ENCODE measurements at regions not wholly inside any gene's neighbourhood (a gene's known extent, or its start where the extent isn't known, plus 50 kb on each side); places are given as distances from the start of the nearest gene placed in this dataset.

DNA sequence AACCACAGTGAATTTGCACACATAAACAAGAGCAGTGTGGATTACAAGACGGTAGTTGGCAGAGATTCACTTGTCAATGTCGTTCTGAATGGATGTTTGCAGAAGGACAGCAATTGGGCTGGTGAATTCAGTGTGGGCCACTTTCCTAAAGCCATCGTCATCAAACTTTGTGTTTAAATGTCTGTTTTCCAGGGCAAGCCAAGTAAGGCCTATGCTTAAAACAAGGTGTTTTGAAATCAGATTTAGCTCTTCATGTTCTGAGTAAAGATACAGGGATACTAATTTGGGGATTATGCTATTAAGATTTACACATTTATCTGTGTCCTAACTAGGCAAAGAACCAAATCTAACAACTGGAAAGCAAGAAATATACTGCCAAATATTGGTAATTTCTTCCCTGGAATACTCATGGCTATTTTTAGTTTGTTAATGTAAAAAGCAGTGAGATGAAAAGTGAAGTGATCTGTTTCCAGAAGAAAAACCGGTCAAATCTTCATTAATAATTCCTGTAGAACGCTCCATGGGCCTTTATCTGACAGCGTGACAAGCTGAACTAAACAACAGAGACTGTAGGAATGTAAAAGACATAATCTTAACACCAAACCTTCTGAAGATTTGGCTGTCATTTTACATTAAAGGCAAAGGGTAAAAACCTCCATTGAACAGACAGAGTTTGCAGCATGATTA is 175.7 kb downstream of the ICOS start:
- TF ChIP-seq ZNF664 (tag by site-specific recombination; IDR thresholded peaks at IDR 0.05): no peak
- TF ChIP-seq ZNF292 (tag by site-specific recombination; IDR thresholded peaks at IDR 0.05; ENCODE audit: borderline replicate concordance, low read depth): no peak
- TF ChIP-seq WT1 (tag by site-specific recombination; IDR thresholded peaks at IDR 0.05): no peak
- TF ChIP-seq ZNF362 (tag by site-specific recombination; IDR thresholded peaks at IDR 0.05): no peak
- no peak for TF ChIP-seq TCF7L2 (IDR thresholded peaks at IDR 0.05; ENCODE audit: borderline replicate concordance, low read depth, low read length)
- TF ChIP-seq, protein P1, sequence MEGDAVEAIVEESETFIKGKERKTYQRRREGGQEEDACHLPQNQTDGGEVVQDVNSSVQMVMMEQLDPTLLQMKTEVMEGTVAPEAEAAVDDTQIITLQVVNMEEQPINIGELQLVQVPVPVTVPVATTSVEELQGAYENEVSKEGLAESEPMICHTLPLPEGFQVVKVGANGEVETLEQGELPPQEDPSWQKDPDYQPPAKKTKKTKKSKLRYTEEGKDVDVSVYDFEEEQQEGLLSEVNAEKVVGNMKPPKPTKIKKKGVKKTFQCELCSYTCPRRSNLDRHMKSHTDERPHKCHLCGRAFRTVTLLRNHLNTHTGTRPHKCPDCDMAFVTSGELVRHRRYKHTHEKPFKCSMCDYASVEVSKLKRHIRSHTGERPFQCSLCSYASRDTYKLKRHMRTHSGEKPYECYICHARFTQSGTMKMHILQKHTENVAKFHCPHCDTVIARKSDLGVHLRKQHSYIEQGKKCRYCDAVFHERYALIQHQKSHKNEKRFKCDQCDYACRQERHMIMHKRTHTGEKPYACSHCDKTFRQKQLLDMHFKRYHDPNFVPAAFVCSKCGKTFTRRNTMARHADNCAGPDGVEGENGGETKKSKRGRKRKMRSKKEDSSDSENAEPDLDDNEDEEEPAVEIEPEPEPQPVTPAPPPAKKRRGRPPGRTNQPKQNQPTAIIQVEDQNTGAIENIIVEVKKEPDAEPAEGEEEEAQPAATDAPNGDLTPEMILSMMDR (tag by site-specific recombination; IDR thresholded peaks at IDR 0.05): no peak
- no peak for TF ChIP-seq KLF7 (tag by site-specific recombination; IDR thresholded peaks at IDR 0.05; ENCODE audit: borderline replicate concordance)
- TF ChIP-seq ATF2 (tag by site-specific recombination; IDR thresholded peaks at IDR 0.05; ENCODE audit: low read depth): no peak
- TF ChIP-seq ZSCAN16 (tag by site-specific recombination; IDR thresholded peaks at IDR 0.05): no peak
- TF ChIP-seq, protein P2, sequence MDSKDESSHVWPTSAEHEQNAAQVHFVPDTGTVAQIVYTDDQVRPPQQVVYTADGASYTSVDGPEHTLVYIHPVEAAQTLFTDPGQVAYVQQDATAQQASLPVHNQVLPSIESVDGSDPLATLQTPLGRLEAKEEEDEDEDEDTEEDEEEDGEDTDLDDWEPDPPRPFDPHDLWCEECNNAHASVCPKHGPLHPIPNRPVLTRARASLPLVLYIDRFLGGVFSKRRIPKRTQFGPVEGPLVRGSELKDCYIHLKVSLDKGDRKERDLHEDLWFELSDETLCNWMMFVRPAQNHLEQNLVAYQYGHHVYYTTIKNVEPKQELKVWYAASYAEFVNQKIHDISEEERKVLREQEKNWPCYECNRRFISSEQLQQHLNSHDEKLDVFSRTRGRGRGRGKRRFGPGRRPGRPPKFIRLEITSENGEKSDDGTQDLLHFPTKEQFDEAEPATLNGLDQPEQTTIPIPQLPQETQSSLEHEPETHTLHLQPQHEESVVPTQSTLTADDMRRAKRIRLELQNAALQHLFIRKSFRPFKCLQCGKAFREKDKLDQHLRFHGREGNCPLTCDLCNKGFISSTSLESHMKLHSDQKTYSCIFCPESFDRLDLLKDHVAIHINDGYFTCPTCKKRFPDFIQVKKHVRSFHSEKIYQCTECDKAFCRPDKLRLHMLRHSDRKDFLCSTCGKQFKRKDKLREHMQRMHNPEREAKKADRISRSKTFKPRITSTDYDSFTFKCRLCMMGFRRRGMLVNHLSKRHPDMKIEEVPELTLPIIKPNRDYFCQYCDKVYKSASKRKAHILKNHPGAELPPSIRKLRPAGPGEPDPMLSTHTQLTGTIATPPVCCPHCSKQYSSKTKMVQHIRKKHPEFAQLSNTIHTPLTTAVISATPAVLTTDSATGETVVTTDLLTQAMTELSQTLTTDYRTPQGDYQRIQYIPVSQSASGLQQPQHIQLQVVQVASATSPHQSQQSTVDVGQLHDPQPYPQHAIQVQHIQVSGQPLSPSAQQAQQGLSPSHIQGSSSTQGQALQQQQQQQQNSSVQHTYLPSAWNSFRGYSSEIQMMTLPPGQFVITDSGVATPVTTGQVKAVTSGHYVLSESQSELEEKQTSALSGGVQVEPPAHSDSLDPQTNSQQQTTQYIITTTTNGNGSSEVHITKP (tag by site-specific recombination; IDR thresholded peaks at IDR 0.05): no peak
- no peak for TF ChIP-seq ZBTB21 (tag by site-specific recombination; IDR thresholded peaks at IDR 0.05)

Measured in HEK293 (cell line).